ENCODE measurements at regions not wholly inside any gene's neighbourhood (a gene's known extent, or its start where the extent isn't known, plus 50 kb on each side); places are given as distances from the start of the nearest gene placed in this dataset.

- no peak for TF ChIP-seq RNF2 (IDR thresholded peaks at IDR 0.05; ENCODE audit: borderline replicate concordance, low read depth, low read length, missing control alignments, poor library complexity, severe bottlenecking)
- TF ChIP-seq CHD2 (IDR thresholded peaks at IDR 0.05; ENCODE audit: low read length): no peak
- TF ChIP-seq SIX5 (IDR thresholded peaks at IDR 0.05; ENCODE audit: low read depth, low read length): no peak
These were observed 323.2 kb upstream of the MEIS1 start (continued) for GRCh38 chr2:66111706-66112105.
